HG03139 (cell line): ENCODE measurements at regions not wholly inside any gene's neighbourhood (a gene's known extent, or its start where the extent isn't known, plus 50 kb on each side); places are given as distances from the start of the nearest gene placed in this dataset.
"Not testable (repeated sequence)": the region's sequence is repeated elsewhere in the genome, so short reads cannot be mapped to it uniquely, and the experiment has no call there.

Source experiments
- ATAC-seq: cut with Tn5 transposase; IDR thresholded peaks from one replicate; pipeline ENCODE4 v1.9.1; 2021; ENCODE audit not compliant: unreplicated experiment

DNA sequence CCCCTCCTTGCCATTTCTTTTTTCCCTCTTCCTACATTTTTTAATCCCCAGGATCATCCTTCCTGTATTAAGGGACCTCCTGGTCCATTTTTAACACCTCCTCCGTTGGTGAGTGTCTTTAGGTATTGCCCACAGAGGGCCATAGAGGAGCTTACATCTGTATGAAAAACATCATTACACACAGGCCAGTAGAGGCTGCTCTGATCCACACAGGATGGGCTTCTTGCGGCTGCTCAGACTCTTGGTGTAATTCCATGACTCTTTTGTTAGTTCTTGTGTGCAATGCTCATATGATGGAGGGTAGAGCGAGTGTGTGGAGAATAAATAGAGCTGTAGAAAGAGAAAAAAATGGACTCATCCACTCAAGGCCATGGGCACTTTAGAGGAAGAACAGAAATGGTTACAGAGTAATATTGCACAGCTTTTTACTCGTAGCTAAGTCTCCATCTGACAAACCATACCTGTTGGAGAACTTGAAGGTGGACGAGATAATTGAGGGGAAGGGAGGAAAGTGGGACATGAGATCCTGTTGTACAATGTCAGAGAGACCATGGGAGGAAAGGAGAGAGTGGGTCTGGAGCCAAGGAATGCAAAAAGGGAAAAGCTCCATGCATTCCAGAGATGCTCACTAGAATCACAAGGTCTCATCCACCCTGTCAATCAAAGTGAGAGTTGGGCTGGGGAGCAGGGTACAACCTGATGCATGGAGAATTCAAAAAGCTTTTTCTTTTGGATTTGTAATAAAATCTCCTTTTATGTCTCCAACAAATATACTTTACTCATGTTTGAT lies 129.7 kb upstream of the TNP1 start:
- no peak for ATAC-seq

GRCh38 chr2:216987252-216987821 lies 127.5 kb upstream of the TNP1 start:
- ATAC-seq = no peak

DNA sequence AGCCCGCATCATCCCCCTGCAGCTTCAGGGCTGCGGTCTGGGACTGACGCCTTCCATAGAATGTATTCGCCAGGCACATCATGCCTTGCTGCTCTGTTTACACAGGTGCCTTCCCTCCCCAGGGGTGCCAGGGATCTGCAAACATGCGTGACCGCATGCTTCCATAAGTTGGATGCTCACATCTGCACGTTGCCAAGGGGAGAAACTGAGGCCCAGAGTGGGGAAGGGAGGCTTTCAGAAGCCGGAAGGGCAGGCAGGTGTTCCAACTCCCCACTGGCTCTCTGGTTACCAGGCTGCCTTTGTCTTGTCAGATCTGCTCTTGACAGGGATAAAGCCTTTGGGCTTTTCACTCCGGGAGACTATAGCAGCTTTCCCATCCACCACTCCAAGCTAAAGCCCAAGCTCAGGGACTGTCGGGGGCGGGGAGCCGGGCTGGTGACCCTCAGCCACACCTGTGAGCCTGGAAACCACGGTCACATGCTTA lies 125.8 kb upstream of the TNP1 start:
- no peak for ATAC-seq

- ATAC-seq = no peak
Observed at GRCh38 chr2:216984937-216985336, 125.1 kb upstream of the TNP1 start.

DNA sequence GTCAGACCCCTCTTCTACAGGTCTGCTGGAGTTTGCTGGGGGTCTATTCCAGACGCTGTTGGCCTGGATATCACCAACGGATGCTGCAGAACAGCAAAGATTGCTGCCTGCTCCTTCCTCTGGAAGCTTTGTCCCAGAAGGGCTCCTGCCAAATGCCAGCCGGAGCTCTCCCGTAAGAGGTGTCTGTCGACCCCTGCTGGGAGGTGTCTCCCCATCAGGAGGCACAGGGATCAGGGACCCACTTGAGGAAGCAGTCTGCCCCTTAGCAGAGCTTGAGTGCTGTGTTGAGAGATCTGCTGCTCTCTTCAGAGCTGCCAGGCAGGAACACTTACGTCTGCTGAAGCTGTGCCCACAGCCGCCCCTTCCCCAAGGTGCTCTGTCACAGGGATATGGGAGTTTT lies 122.1 kb upstream of the TNP1 start:
- ATAC-seq = not testable (repeated sequence)

DNA sequence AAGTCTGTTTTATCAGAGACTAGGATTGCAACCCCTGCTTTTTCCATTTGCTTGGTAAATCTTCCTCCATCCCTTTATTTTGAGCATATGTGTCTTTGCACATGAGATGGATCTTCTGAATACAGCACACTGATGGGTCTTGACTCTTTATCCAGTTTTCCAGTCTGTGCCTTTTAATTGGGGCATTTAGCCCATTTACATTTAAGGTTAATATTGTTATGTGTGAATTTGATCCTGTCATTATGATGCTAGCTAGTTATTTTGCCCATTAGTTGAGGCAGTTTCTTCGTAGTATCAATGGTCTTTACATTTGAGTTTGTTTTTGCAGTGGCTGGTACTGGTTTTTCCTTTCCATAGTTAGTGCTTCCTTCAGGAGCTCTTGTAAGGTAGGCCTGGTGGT lies 120.6 kb upstream of the TNP1 start:
- not testable (repeated sequence) for ATAC-seq

DNA sequence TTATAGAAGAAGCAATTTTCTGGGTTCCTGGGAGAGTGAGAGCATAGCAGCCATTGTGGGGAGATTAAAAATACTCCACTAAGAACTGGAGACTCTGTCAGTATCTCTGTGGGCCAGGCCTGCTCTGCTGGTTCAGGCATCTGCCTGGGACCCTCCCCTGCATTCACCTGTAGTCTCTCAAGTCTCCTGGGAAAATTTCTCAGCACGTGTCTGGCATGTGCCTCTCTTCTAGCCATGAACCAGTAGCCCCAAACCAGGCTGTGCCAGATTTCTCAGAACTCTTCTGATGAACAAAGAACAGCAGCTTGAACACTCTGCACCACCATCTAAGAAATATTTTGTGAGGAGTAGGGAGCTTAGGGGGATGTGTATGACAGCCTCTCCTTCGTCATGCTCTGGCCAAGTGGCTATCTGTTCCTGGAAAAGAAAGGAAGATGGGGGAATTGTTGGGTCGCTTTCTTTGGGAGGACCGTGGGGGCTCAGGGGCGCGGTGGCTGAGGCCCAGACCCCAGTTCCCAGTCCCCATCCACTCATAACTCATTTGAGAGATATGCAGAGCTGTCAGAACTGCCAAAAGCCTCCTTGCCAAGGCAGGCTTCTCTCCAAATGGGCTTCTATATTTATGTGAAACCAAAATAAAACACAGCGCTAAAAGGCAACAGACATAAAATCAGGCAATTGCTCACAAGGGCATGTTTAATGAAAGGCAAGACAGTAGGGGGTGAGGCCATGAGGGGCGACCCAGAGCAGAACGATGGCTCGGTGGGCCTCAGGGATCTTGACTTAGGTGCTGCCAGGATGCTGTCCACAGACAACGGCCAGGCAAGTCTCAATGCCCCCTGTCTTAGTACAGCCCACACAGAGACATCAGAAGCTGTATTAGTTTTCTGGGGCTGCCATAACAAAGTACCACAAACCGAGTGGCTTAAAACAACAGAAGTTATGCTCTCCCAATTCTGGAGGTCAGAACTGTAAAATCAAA lies 114.7 kb upstream of the TNP1 start:
- ATAC-seq = no peak

DNA sequence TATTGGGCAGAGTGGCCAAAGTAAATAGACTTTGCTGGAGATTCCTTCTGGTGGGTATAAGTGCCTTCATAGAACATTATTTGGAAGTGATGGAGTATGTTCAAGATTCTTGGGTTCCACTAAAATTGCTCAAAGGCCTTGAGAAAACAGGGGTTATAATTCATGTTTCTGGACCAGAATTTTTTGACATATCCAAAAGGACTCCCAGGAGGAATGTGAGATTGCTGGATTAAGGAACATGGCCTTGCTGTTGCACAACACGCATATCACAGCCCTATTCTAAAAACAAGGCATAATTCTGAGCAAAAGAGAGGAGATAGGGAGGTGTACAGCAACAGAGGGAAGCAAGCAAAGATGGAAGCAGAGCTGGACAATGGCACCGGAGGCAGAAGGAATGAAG lies 111.7 kb upstream of the TNP1 start:
- no peak for ATAC-seq

- no peak for ATAC-seq
Observed at GRCh38 chr2:216970359-216970915, 110.6 kb upstream of the TNP1 start.

DNA sequence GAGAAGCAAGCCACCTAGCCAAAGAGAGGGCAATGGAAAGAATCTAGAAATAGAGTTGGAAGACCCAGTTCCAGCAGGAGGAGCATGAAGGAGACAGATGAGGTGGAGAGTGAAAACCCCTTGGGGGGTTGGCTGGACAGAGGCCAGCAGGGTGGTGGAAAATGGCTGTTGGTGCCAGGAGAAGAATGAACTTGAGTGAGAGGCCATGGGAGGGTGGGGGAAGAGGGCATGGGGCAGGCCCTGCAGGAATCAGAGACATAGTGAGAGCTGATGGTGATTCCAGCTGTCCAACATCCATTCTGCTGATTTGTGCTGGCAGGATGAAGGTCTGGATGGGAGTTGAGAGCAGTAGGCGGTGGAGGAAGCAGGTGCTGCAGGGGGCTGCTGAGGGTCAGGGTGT lies 108.0 kb upstream of the TNP1 start:
- ATAC-seq = no peak

DNA sequence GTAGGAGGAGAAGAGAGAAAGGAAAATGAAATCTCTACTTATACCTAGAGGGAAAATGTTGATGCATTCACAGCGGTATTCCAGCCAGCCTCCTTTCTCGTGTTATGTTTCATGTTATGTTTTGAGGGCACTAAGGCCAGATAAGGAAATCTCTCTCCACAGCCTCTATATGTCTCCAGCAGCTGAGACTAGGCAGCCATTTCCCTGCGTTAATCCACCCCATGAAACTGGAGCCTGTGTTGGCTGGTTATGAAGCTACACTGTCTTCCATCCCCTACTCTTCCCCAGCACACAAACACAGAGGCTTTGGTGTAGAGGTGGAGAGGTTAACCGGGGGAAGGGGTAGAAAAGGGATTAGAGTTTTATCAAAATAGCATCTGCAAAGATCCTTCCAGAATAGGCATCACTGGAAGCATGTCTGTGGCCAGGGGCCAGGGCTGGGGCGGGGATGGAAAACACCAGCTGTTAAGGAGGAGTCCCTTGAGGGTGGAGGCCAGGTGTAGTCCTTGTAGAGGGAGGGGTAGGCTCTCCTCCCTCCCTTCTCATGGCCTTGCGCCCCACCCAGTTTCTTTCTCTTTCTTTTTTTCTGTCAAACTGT lies 100.9 kb upstream of the TNP1 start:
- ATAC-seq = no peak

GRCh38 chr2:216959433-216959832 lies 99.6 kb upstream of the TNP1 start:
- no peak for ATAC-seq

GRCh38 chr2:216956820-216957493 lies 97.1 kb upstream of the TNP1 start:
- ATAC-seq = no peak

- ATAC-seq = no peak
Observed at GRCh38 chr2:216951171-216951570, 91.3 kb upstream of the TNP1 start.

DNA sequence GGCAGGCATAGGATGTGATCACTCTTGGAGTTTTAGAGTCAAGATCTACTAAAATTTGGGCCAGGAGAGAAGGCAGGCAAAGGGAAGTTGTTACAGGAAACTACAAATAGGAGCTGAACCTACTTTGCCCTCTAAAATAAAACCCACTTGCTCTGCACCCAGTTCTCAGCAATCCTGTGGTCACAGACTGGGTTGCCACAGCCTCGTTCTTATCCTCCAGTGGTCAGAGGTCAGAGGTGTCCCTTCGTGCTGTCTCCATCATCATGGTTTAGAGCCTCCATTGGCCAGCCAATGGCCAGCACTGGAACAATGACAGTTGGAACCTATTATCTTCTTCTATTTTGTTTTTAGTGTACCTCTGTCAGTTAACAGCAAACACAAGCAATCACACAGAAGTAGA lies 90.7 kb upstream of the TNP1 start:
- no peak for ATAC-seq

DNA sequence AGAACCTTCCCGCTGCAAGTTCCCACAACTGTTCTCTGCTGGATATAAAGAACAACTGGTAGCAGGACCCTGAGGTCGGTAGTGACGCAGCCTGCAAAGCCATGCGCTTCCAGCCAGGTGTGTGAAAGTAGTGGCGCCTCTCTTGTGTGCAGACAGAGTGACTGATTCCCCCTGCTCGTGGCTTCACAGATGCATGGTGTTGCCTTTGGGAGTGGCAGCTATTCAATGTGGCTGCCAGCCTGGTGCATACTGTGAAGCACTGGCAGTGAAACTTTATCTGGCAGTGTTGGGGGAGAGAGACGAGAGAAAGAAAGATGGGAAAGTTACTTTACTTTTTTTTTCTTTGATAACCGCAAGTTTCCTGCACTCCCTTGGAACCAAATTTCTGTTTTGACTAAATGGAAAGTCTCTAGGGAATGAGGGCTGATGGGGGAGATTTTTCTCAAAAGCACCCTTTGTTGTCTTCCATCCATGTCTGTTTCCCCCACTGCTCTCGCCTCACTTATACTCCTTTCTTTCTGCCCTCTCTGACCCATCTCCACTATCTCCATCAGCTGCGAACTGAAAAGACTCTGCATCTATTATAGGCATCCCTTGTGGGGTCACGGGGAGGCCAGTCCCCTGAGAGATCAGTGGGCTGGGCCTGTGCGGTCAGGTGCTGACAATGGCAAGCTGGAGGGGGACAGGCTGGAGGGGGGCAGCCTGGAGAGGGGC lies 90.0 kb upstream of the TNP1 start:
- no peak for ATAC-seq

GRCh38 chr2:216947055-216947454 lies 87.2 kb upstream of the TNP1 start:
- no peak for ATAC-seq

GRCh38 chr2:216944733-216945132 lies 84.9 kb upstream of the TNP1 start:
- no peak for ATAC-seq

DNA sequence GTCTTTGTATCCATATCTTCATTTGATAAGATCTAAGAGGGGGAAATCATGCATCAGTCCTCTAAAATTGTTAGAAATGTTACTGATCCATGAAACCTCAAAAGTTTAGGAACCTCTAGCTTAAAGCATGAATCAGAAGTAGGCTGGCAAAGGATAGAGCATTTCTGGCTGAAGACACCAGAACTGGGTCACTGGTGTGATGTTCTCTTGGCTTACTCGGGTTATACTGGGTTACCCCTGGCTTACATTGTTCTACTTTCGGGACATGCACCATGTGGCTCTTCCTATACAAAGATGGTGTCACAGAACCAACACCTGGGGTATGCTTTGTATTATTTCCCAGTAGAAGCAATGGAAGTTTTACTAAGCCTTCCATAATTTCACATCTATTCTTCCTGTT lies 83.2 kb upstream of the TNP1 start:
- no peak for ATAC-seq

- no peak for ATAC-seq
Observed at GRCh38 chr2:216942465-216942864, 82.6 kb upstream of the TNP1 start.
